PC-3 (cell line): ENCODE measurements at regions not wholly inside any gene's neighbourhood (a gene's known extent, or its start where the extent isn't known, plus 50 kb on each side); places are given as distances from the start of the nearest gene placed in this dataset.

ENCODE experiments used
- ATAC-seq: fragments of 200-7000 bp; cut with Tn5 transposase; 2 replicates; pipeline ENCODE4 v1.9.1; 2020; ENCODE audit warnings: mild to moderate bottlenecking, moderate library complexity
- BruUV-seq: library from RNA; stranded (reverse); fragments of 400-500 nt; replicated peaks from 2 replicates; lab custom pipeline; 2021; lab: Mats Ljungman, UMichigan
- CTCF ChIA-PET: fragments of 300-600 bp; sonication (Branson Sonifier 250); formaldehyde crosslinking; loops from one replicate; lab custom pipeline; 2022; ENCODE audit warnings: antibody characterized with exemption; lab: Charles Lee
- POLR2A ChIA-PET: fragments of 300-600 bp; sonication (Branson Sonifier 250); formaldehyde crosslinking; loops from one replicate; lab custom pipeline; 2022; ENCODE audit warnings: antibody characterized with exemption; ENCODE audit not compliant: unreplicated experiment; lab: Charles Lee
- DNase-seq: peaks from one replicate; pipeline ENCODE4 v3.0.0-alpha.2; 2015
- H2AFZ ChIP-seq: fragments of 300-600 bp; sonication (generic); 2 replicates; pipeline ENCODE4 v1.6.0; 2016; ENCODE audit warnings: antibody characterized with exemption, low read length
- H3F3A ChIP-seq: fragments of 300-600 bp; sonication (generic); one replicate; pipeline ENCODE4 v1.6.0; 2017; ENCODE audit warnings: antibody characterized with exemption, low read length, control low read depth, mild to moderate bottlenecking; ENCODE audit not compliant: unreplicated experiment
- H3K27ac ChIP-seq: fragments of 300-600 bp; sonication (generic); 2 replicates; pipeline ENCODE4 v1.5.1; 2016; ENCODE audit warnings: mild to moderate bottlenecking, low read length
- H3K27me3 ChIP-seq: fragments of 300-600 bp; sonication (generic); 2 replicates; pipeline ENCODE4 v1.6.1; 2016; ENCODE audit warnings: low read length, mixed read lengths
- H3K36me3 ChIP-seq: fragments of 300-600 bp; sonication (generic); 2 replicates; pipeline ENCODE4 v1.6.1; 2016; ENCODE audit warnings: low read depth, mixed run types, low read length, mixed read lengths
- H3K4me1 ChIP-seq: fragments of 300-600 bp; sonication (generic); 2 replicates; pipeline ENCODE4 v1.5.1; 2016; ENCODE audit warnings: low read length; ENCODE audit not compliant: insufficient read depth
- H3K4me2 ChIP-seq: fragments of 300-600 bp; sonication (generic); 2 replicates; pipeline ENCODE4 v1.6.0; 2016; ENCODE audit warnings: low read length
- H3K4me3 ChIP-seq: fragments of 300-600 bp; sonication (generic); 2 replicates; pipeline ENCODE4 v1.5.1; 2016; ENCODE audit warnings: mild to moderate bottlenecking, low read length, mixed read lengths
- H3K79me2 ChIP-seq: fragments of 300-600 bp; sonication (generic); 2 replicates; pipeline ENCODE4 v1.6.1; 2017; ENCODE audit warnings: low read length, mixed read lengths
- H3K9ac ChIP-seq: fragments of 300-600 bp; sonication (generic); 2 replicates; pipeline ENCODE4 v1.6.0; 2016; ENCODE audit warnings: mild to moderate bottlenecking, low read length
- H3K9me2 ChIP-seq: fragments of 300-600 bp; sonication (generic); replicated peaks from 2 replicates; pipeline ENCODE4 v1.6.1; 2016; ENCODE audit warnings: mixed run types, low read length, mixed read lengths
- H3K9me3 ChIP-seq: fragments of 300-600 bp; sonication (generic); 2 replicates; pipeline ENCODE4 v1.6.1; 2016; ENCODE audit warnings: low read length, mixed read lengths
- H4K20me1 ChIP-seq: fragments of 300-600 bp; sonication (generic); 2 replicates; pipeline ENCODE4 v1.6.1; 2016; ENCODE audit warnings: low read length, mixed read lengths
- EZH2 ChIP-seq: fragments of 300-600 bp; sonication (generic); IDR thresholded peaks from one replicate; pipeline ENCODE4 v1.6.1; 2017; ENCODE audit warnings: antibody characterized with exemption, mild to moderate bottlenecking, low read length; ENCODE audit not compliant: unreplicated experiment
- EZH2phosphoT487 ChIP-seq: fragments of 300-600 bp; sonication (generic); IDR thresholded peaks from 2 replicates; pipeline ENCODE4 v1.6.1; 2018; ENCODE audit warnings: mild to moderate bottlenecking, antibody characterized with exemption, low read length, borderline replicate concordance
- intact Hi-C: fragments of 100-400 bp; cut with micrococcal nuclease; formaldehyde crosslinking; loops from 2 replicates; pipeline ENCODE4 v1.9.0; 2023
- TF ChIP-seq, protein P1 (sequence below): fragments of 300-600 bp; sonication (generic); conservative IDR thresholded peaks from 2 replicates; pipeline ENCODE4 v1.5.1; 2017; ENCODE audit warnings: antibody characterized with exemption, low read depth, mild to moderate bottlenecking, low read length

DNA sequence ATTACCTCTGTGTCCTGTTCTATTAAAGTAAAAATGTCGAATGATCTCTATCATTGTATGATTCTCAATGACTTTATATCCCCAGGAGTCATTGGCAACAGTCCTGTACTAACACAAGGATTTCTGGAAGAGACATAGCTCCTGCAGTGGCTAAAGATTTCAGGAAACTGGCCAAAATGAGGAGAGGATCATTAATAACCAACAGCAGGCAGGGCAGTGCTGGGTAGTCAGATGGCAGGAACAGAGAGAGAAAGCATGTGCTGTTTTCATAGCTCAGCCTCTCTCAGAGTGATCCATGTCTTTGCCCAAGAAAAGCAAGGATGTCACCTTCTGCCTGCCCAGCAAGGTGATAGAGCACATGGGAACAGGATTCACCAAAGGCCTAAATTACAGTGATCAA, 604.7 kb upstream of the PLXNA2 start:
- Histone ChIP-seq H3F3A (no peaks in the 10 kb centered on the region), H2AFZ (no peak overlapping the region), H3K9ac (no peak overlapping the region), H3K36me3 (no peaks in the 10 kb centered on the region), H3K27ac (no peak overlapping the region), H3K9me2 (no peaks in the 10 kb centered on the region), H3K79me2 (no peaks in the 10 kb centered on the region), H3K4me2 (no peak overlapping the region), H3K27me3 (no peaks in the 10 kb centered on the region), H3K4me3 (no peak overlapping the region), H3K9me3 (no peaks in the 10 kb centered on the region), H4K20me1 (no peaks in the 10 kb centered on the region), H3K4me1 (no peaks in the 10 kb centered on the region)
- DNase-seq (no peak), ATAC-seq (no peak)
- no TSS peak for BruUV-seq
- ChIA-PET CTCF (no interaction called here), POLR2A (no interaction called here)
- TF ChIP-seq EZH2phosphoT487 (no peak), EZH2 (no peak)
- TF ChIP-seq, protein P1, sequence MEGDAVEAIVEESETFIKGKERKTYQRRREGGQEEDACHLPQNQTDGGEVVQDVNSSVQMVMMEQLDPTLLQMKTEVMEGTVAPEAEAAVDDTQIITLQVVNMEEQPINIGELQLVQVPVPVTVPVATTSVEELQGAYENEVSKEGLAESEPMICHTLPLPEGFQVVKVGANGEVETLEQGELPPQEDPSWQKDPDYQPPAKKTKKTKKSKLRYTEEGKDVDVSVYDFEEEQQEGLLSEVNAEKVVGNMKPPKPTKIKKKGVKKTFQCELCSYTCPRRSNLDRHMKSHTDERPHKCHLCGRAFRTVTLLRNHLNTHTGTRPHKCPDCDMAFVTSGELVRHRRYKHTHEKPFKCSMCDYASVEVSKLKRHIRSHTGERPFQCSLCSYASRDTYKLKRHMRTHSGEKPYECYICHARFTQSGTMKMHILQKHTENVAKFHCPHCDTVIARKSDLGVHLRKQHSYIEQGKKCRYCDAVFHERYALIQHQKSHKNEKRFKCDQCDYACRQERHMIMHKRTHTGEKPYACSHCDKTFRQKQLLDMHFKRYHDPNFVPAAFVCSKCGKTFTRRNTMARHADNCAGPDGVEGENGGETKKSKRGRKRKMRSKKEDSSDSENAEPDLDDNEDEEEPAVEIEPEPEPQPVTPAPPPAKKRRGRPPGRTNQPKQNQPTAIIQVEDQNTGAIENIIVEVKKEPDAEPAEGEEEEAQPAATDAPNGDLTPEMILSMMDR, result no peak
- intact Hi-C loops, result no loop called here

DNA sequence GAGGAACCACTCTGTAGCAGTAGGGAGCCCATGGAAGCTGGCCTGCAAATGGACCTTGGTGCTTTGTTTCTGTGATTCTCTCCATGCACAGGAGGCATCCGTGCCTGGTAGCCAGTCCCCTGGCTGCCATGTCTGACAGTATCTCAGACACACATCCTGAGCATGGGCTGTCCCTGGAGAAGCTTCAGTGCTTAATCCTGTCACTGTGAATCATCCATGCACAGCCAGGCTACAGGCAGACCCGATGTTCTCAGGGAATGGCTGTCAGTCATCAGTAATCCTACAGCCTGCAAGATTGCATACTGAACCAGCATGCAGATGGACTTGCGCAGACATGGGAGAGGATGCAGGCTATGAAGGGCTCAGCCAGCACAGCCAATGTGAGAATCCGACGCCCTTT, 606.3 kb upstream of the PLXNA2 start:
- no peak for DNase-seq
- Histone ChIP-seq H3K9me2 (no peaks in the 10 kb centered on the region), H3K4me3 (no peak overlapping the region), H3K4me1 (no peaks in the 10 kb centered on the region), H3K36me3 (no peaks in the 10 kb centered on the region), H3F3A (no peaks in the 10 kb centered on the region), H4K20me1 (no peaks in the 10 kb centered on the region), H3K79me2 (no peaks in the 10 kb centered on the region), H3K9ac (no peak overlapping the region), H3K9me3 (no peaks in the 10 kb centered on the region), H3K4me2 (no peak overlapping the region), H3K27ac (no peak overlapping the region), H2AFZ (no peak overlapping the region), H3K27me3 (no peaks in the 10 kb centered on the region)
- ATAC-seq, result no peak
- BruUV-seq, result no TSS peak
- POLR2A ChIA-PET, result no interaction called here
- TF ChIP-seq, protein P1, result no peak
- TF ChIP-seq EZH2 (no peak), EZH2phosphoT487 (no peak)
- CTCF ChIA-PET, result no interaction called here
- intact Hi-C loops, result no loop called here

DNA sequence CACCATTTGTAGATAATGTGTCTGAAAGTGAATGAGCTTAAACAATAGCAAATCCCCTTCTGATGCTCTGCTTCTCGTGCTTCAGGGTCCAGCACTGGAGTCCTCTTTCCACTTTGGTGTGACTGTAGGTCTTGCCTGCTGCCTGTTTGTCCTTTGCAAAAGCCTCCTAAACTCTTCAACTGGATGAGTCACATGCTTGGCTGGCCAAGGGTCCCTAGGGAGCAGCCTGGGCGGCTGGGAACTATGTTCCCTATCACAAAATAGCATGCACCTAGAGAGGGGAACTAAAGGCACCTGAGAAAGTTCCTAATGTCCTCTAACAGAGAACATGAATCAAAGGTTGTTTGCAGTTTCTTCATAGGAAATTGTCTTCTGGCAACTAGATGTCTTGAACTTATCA, 607.2 kb upstream of the PLXNA2 start:
- no peaks in the 10 kb centered on the region for H3F3A ChIP-seq
- no peak overlapping the region for H2AFZ ChIP-seq
- no peak overlapping the region for H3K9ac ChIP-seq
- DNase-seq, result no peak
- ATAC-seq, result peak; percentile 13; the same call in 1 of the 2 replicates
- H3K79me2 ChIP-seq, result no peaks in the 10 kb centered on the region
- TF ChIP-seq EZH2phosphoT487, result no peak
- TF ChIP-seq, protein P1, result no peak
- no peak for TF ChIP-seq EZH2
- H3K9me2 ChIP-seq, result no peaks in the 10 kb centered on the region
- POLR2A ChIA-PET, result no interaction called here
- BruUV-seq, result no TSS peak
- CTCF ChIA-PET, result no interaction called here
- intact Hi-C loops, result no loop called here
- no peak overlapping the region for H3K4me2 ChIP-seq
- no peaks in the 10 kb centered on the region for H3K36me3 ChIP-seq
- no peaks in the 10 kb centered on the region for H4K20me1 ChIP-seq
- no peaks in the 10 kb centered on the region for H3K4me1 ChIP-seq
- no peak overlapping the region for H3K4me3 ChIP-seq
- H3K27ac ChIP-seq, result no peak overlapping the region
- H3K9me3 ChIP-seq, result no peaks in the 10 kb centered on the region
- no peaks in the 10 kb centered on the region for H3K27me3 ChIP-seq
